IMR-90 (cell line): ENCODE measurements at regions not wholly inside any gene's neighbourhood (a gene's known extent, or its start where the extent isn't known, plus 50 kb on each side); places are given as distances from the start of the nearest gene placed in this dataset.

Experiments
- ATAC-seq: fragments of 200-7000 bp; cut with Tn5 transposase; 2 replicates; pipeline ENCODE4 v1.9.1; 2020; ENCODE audit warnings: low read depth, mild to moderate bottlenecking, moderate library complexity
- BruUV-seq: library from RNA; stranded (reverse); fragments of 400-500 nt; replicated peaks from 2 replicates; lab custom pipeline; 2021; lab: Mats Ljungman, UMichigan
- CTCF ChIA-PET: fragments of 300-600 bp; formaldehyde crosslinking; extraction: SDS; loops from one replicate; lab custom pipeline; 2021; ENCODE audit warnings: antibody characterized with exemption; lab: Yijun Ruan, JAX
- POLR2A ChIA-PET: fragments of 300-600 bp; sonication (Branson Sonifier 250); formaldehyde crosslinking; loops from one replicate; lab custom pipeline; 2022; ENCODE audit warnings: antibody characterized with exemption; ENCODE audit not compliant: unreplicated experiment; lab: Charles Lee
- DNase-seq: peaks from one replicate; pipeline ENCODE4 v3.0.0; 2013
- H2AFZ ChIP-seq: replicated peaks from 2 replicates; pipeline ENCODE3; 2013; ENCODE audit warnings: low read length, mild to moderate bottlenecking; ENCODE audit not compliant: poor library complexity
- H2AK5ac ChIP-seq: 2 replicates; pipeline ENCODE4 v1.6.1; 2013; ENCODE audit warnings: low read depth, low read length, inconsistent platforms
- H2AK9ac ChIP-seq: replicated peaks from 2 replicates; pipeline ENCODE3; 2013; ENCODE audit warnings: mild to moderate bottlenecking, low read depth, low read length, moderate library complexity; ENCODE audit not compliant: poor library complexity
- H2BK120ac ChIP-seq: 2 replicates; pipeline ENCODE4 v1.6.1; 2013; ENCODE audit warnings: low read depth, low read length, inconsistent platforms
- H2BK15ac ChIP-seq: 3 replicates; pipeline ENCODE4 v1.6.1; 2013; ENCODE audit warnings: low read depth, low read length, inconsistent platforms
- H2BK20ac ChIP-seq: 2 replicates; pipeline ENCODE4 v1.6.1; 2013; ENCODE audit warnings: low read depth, mild to moderate bottlenecking, inconsistent platforms, low read length, moderate library complexity
- H2BK5ac ChIP-seq: 2 replicates; pipeline ENCODE4 v1.6.1; 2013; ENCODE audit warnings: mild to moderate bottlenecking, low read depth, low read length, inconsistent platforms; ENCODE audit not compliant: poor library complexity, severe bottlenecking
- H3K14ac ChIP-seq: replicated peaks from 2 replicates; pipeline ENCODE4 v1.6.1; 2013; ENCODE audit warnings: low read depth, low read length, inconsistent platforms
- H3K18ac ChIP-seq: 2 replicates; pipeline ENCODE4 v1.6.1; 2013; ENCODE audit warnings: low read depth, low read length, control low read depth
- H3K23ac ChIP-seq: 2 replicates; pipeline ENCODE4 v1.6.1; 2013; ENCODE audit warnings: low read depth, low read length, inconsistent platforms
- H3K27ac ChIP-seq: 2 replicates; pipeline ENCODE4 v1.5.1; 2013; ENCODE audit warnings: mild to moderate bottlenecking, control low read depth, low read length; ENCODE audit not compliant: insufficient read depth
- H3K27me3 ChIP-seq: 2 replicates; pipeline ENCODE4 v1.6.1; 2013; ENCODE audit warnings: low read length; ENCODE audit not compliant: control insufficient read depth, insufficient read depth
- H3K36me3 ChIP-seq: 2 replicates; pipeline ENCODE4 v1.6.1; 2013; ENCODE audit warnings: low read length, mixed read lengths; ENCODE audit not compliant: control insufficient read depth, insufficient read depth
- H3K4ac ChIP-seq: 2 replicates; pipeline ENCODE4 v1.6.1; 2013; ENCODE audit warnings: low read depth, low read length, inconsistent platforms
- H3K4me1 ChIP-seq: 2 replicates; pipeline ENCODE4 v1.6.1; 2013; ENCODE audit warnings: low read length, mixed read lengths; ENCODE audit not compliant: control insufficient read depth, insufficient read depth
- H3K4me2 ChIP-seq: 2 replicates; pipeline ENCODE4 v1.6.1; 2013; ENCODE audit warnings: low read depth, mild to moderate bottlenecking, control low read depth, low read length, moderate library complexity
- H3K4me3 ChIP-seq: 2 replicates; pipeline ENCODE4 v1.5.1; 2013; ENCODE audit warnings: low read depth, mild to moderate bottlenecking, control low read depth, low read length, moderate library complexity; ENCODE audit not compliant: insufficient read depth
- H3K56ac ChIP-seq: 2 replicates; pipeline ENCODE4 v1.6.1; 2013; ENCODE audit warnings: low read length, inconsistent platforms; ENCODE audit not compliant: insufficient read depth; ENCODE audit errors: extremely low read depth
- H3K79me1 ChIP-seq, 2 experiments: 2 replicates each; pipeline ENCODE4 v1.6.1; 2013; ENCODE audit warnings: low read length in 2 of 2, inconsistent platforms in 1 of 2, low read depth in 1 of 2
- H3K9ac ChIP-seq: 2 replicates; pipeline ENCODE4 v1.6.1; 2013; ENCODE audit warnings: low read depth, low read length, control low read depth
- H3K9me1 ChIP-seq: 2 replicates; pipeline ENCODE4 v1.6.1; 2013; ENCODE audit warnings: low read length, inconsistent platforms; ENCODE audit not compliant: insufficient read depth
- H3K9me3 ChIP-seq: 2 replicates; pipeline ENCODE4 v1.6.1; 2013; ENCODE audit warnings: low read length; ENCODE audit not compliant: control insufficient read depth, insufficient read depth
- H4K20me1 ChIP-seq: 2 replicates; pipeline ENCODE4 v1.6.1; 2013; ENCODE audit warnings: low read length, inconsistent platforms; ENCODE audit not compliant: insufficient read depth
- H4K5ac ChIP-seq: 2 replicates; pipeline ENCODE4 v1.6.1; 2013; ENCODE audit warnings: mild to moderate bottlenecking, low read depth, low read length, control low read depth
- H4K8ac ChIP-seq, 2 experiments: 2 replicates each; pipeline ENCODE4 v1.6.1; 2013; ENCODE audit warnings: low read depth in 2 of 2, low read length in 2 of 2, control low read depth in 1 of 2, inconsistent platforms in 1 of 2
- H4K91ac ChIP-seq: 2 replicates; pipeline ENCODE4 v1.6.1; 2013; ENCODE audit warnings: low read depth, low read length, inconsistent platforms; ENCODE audit not compliant: insufficient read depth
- BHLHE40 ChIP-seq: fragments of 150-350 bp; IDR thresholded peaks from 2 replicates; pipeline ENCODE4 v1.6.1; 2016; ENCODE audit warnings: mild to moderate bottlenecking, low read depth, low read length
- CEBPB ChIP-seq: IDR thresholded peaks from 2 replicates; pipeline ENCODE4 v1.6.1; 2012; ENCODE audit warnings: low read depth, low read length, improper control_type of control experiment
- CHD1 ChIP-seq: IDR thresholded peaks from 2 replicates; pipeline ENCODE4 v1.6.1; 2012; ENCODE audit warnings: low read depth, low read length, improper control_type of control experiment
- CTCF ChIP-seq: conservative IDR thresholded peaks from 2 replicates; pipeline ENCODE4 v1.5.1; 2012; ENCODE audit warnings: mild to moderate bottlenecking, low read depth, low read length, improper control_type of control experiment
- ELK1 ChIP-seq: fragments of 150-350 bp; IDR thresholded peaks from 2 replicates; pipeline ENCODE4 v1.6.1; 2016; ENCODE audit warnings: low read depth, mild to moderate bottlenecking, low read length, moderate library complexity, borderline replicate concordance
- FOS ChIP-seq: fragments of 150-350 bp; IDR thresholded peaks from 2 replicates; pipeline ENCODE4 v1.6.1; 2016; ENCODE audit warnings: low read depth, low read length
- MAFK ChIP-seq: IDR thresholded peaks from 2 replicates; pipeline ENCODE4 v1.6.1; 2012; ENCODE audit warnings: low read depth, low read length, improper control_type of control experiment
- MAZ ChIP-seq: IDR thresholded peaks from 2 replicates; pipeline ENCODE4 v1.6.1; 2012; ENCODE audit warnings: low read depth, mild to moderate bottlenecking, low read length, improper control_type of control experiment, moderate library complexity, borderline replicate concordance
- MXI1 ChIP-seq: IDR thresholded peaks from 2 replicates; pipeline ENCODE4 v1.6.1; 2012; ENCODE audit warnings: low read depth, mild to moderate bottlenecking, low read length, moderate library complexity, borderline replicate concordance
- NFE2L2 ChIP-seq: fragments of 150-350 bp; IDR thresholded peaks from 2 replicates; pipeline ENCODE4 v1.6.1; 2016; ENCODE audit warnings: low read depth, mild to moderate bottlenecking, low read length
- POLR2A ChIP-seq: IDR thresholded peaks from 2 replicates; pipeline ENCODE4 v1.6.1; 2012; ENCODE audit warnings: mild to moderate bottlenecking, low read depth, low read length
- RAD21 ChIP-seq: IDR thresholded peaks from 2 replicates; pipeline ENCODE4 v1.6.1; 2012; ENCODE audit warnings: low read length, improper control_type of control experiment
- RCOR1 ChIP-seq: IDR thresholded peaks from 2 replicates; pipeline ENCODE4 v1.6.1; 2012; ENCODE audit warnings: mild to moderate bottlenecking, low read length, improper control_type of control experiment; ENCODE audit not compliant: insufficient replicate concordance
- RFX5 ChIP-seq: IDR thresholded peaks from 2 replicates; pipeline ENCODE4 v1.8.0; 2012; ENCODE audit warnings: low read depth, mild to moderate bottlenecking, low read length, moderate library complexity
- SMC3 ChIP-seq: fragments of 150-350 bp; IDR thresholded peaks from 2 replicates; pipeline ENCODE4 v1.6.1; 2016; ENCODE audit warnings: low read depth, mild to moderate bottlenecking, antibody characterized with exemption, low read length, moderate library complexity
- USF2 ChIP-seq: fragments of 150-350 bp; IDR thresholded peaks from 2 replicates; pipeline ENCODE4 v1.6.1; 2017; ENCODE audit warnings: mild to moderate bottlenecking, antibody characterized with exemption, low read length, low read depth
- WGBS, 2 experiments: methylation state at CpG; one replicate each; pipeline versions ENCODE4 v1.1.5 to v1.1.7; 2013; ENCODE audit warnings: missing lambda C conversion rate in 2 of 2; ENCODE audit not compliant: insufficient read length in 1 of 2; ENCODE audit errors: extremely low coverage in 2 of 2; 5-methylcytosine and 5-hydroxymethylcytosine counted together
- dilution Hi-C: fragments of 300-500 bp; cut with HindIII; formaldehyde crosslinking; loops from one replicate; pipeline ENCODE4 v1.14.3; 2018; ENCODE audit warnings: low sequenced_read_pairs; ENCODE audit not compliant: unreplicated experiment
- in situ Hi-C: fragments of 300-500 bp; cut with MboI; formaldehyde crosslinking; loops from 3 replicates; pipeline ENCODE4 v1.14.3; 2019; ENCODE audit warnings: low sequenced_read_pairs, inconsistent platforms, mixed read lengths
- intact Hi-C: fragments of 100-400 bp; cut with micrococcal nuclease; formaldehyde crosslinking; loops from 2 replicates; pipeline ENCODE4 v1.10.0; 2022

- H3K9ac ChIP-seq, result no peak overlapping the region
- 86% methylated on average over 1 of the region's 2 CpGs; no CpG with 5 or more reads in 1 of the 2 experiments for WGBS, 2 experiments
- ChIA-PET CTCF (interaction anchor here (0.7 to 1.7 kb wide), 3 partner anchors 34 to 314 kb away, joined by 3 to 4 read pairs (median 4); no protein-coding TSS in a partner anchor), POLR2A (no interaction called here)
- peaks cover 23% of the 10 kb centered on the region; the same call in 1 of the 2 replicates for H3K4me1 ChIP-seq
- no peaks in the 10 kb centered on the region for H3K27me3 ChIP-seq
- peak overlapping the region; percentile 15; the same call in 1 of the 2 replicates for H4K5ac ChIP-seq
- DNase-seq, result peak; percentile 47
- H2BK5ac ChIP-seq, result peak overlapping the region; percentile 92
- peak overlapping the region in 1 of 2 experiments; percentile 78; a peak in 2 of 4 replicates for H4K8ac ChIP-seq
- peak overlapping the region; percentile 34; the same call in 1 of the 2 replicates for H3K23ac ChIP-seq
- peak; percentile 10; the same call in 1 of the 2 replicates for ATAC-seq
- no peak overlapping the region for H2AK5ac ChIP-seq
- no peak overlapping the region for H3K4me3 ChIP-seq
- H2AK9ac ChIP-seq, result no peak overlapping the region
- H3K14ac ChIP-seq, result peak overlapping the region; percentile 80
- H3K4ac ChIP-seq, result peak overlapping the region; percentile 84
- H3K18ac ChIP-seq, result peak overlapping the region; percentile 80; the same call in 1 of the 2 replicates
- no TSS peak for BruUV-seq
- intact Hi-C loops, result loop anchor here (2.0 to 10.0 kb wide), 2 partner anchors 59 to 131 kb away; no protein-coding TSS in a partner anchor
- in situ Hi-C loops, result no loop called here
- no peaks in the 10 kb centered on the region for H3K79me1 ChIP-seq
- H2BK15ac ChIP-seq, result peak overlapping the region; percentile 39; the same call in 1 of the 3 replicates
- peak overlapping the region; percentile 97 for H2BK120ac ChIP-seq
- TF ChIP-seq MAZ (no peak), CTCF (no peak), CEBPB (no peak), NFE2L2 (no peak), MXI1 (no peak), RCOR1 (no peak), RFX5 (no peak), RAD21 (no peak), SMC3 (no peak), CHD1 (no peak), BHLHE40 (no peak), POLR2A (no peak), MAFK (no peak), ELK1 (no peak), FOS (no peak), USF2 (no peak)
- H3K4me2 ChIP-seq, result peak overlapping the region; percentile 14; the same call in 1 of the 2 replicates
- H3K36me3 ChIP-seq, result no peaks in the 10 kb centered on the region
- H3K56ac ChIP-seq, result no peak overlapping the region; the same call in 1 of the 2 replicates
- peaks cover 17% of the 10 kb centered on the region for H3K9me1 ChIP-seq
- dilution Hi-C loops, result no loop called here
- H4K20me1 ChIP-seq, result no peaks in the 10 kb centered on the region
- no peak overlapping the region for H2AFZ ChIP-seq
- H3K27ac ChIP-seq, result no peak overlapping the region
- no peaks in the 10 kb centered on the region for H3K9me3 ChIP-seq
- peak overlapping the region; percentile 96 for H2BK20ac ChIP-seq
- H4K91ac ChIP-seq, result peak overlapping the region; percentile 74; the same call in 1 of the 2 replicates
Observed at GRCh38 chr1:78275456-78275855, 215.3 kb upstream of the PTGFR start.
